ENCODE measurements at regions not wholly inside any gene's neighbourhood (a gene's known extent, or its start where the extent isn't known, plus 50 kb on each side); places are given as distances from the start of the nearest gene placed in this dataset.

- TF ChIP-seq CTCF (IDR thresholded peaks at IDR 0.05) (no peak), POLR2A (IDR thresholded peaks at IDR 0.05; ENCODE audit: low read depth) (no peak)
These were observed 373.7 kb downstream of the RBM43 start for GRCh38 chr2:150887926-150888325.

Data from esophagus muscularis mucosa (tissue), 3 donors.